ENCODE measurements at regions not wholly inside any gene's neighbourhood (a gene's known extent, or its start where the extent isn't known, plus 50 kb on each side); places are given as distances from the start of the nearest gene placed in this dataset.
"Not testable (repeated sequence)": the region's sequence is repeated elsewhere in the genome, so short reads cannot be mapped to it uniquely, and the experiment has no call there.

DNA sequence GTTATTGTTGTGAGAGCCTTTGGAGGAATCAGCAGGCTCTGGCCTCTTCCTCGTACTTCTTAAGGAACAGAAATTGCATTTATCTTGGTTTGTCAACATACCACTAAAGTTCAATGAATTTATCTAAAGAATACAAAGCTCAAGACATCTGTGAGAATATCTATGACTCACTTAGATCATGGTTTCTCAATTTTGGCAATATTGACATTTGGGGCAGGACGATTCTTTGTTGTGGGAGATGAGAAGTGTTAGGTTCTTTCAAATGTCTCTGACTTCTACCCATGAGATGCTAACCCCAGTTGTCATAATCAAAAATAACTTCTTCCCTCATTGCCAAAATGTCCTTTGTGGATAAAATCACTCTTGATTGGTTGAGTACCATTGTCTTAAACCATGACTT, 1190.3 kb downstream of the GALC start:
- no peak for DNase-seq

DNA sequence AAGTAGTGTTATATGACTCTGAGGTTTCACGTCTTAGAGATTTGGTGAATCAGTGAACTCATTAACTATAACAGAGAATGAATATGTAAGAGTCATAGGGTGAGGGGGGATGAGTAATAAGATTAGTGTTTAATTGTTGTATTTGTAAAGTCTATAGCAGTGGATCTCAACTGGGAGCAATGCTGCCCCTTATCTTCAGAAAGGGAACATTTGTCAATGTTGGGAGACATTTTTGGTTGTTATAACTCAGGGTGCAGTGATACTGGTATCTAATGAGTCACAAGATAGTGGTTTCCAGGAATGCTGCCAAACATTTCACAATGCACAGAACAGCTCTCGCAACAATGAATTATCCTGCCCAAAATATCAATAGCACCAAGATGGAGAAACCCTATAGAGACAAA, 1193.7 kb downstream of the GALC start:
- peak in 1 of 51 donors; percentile 9 for DNase-seq

DNA sequence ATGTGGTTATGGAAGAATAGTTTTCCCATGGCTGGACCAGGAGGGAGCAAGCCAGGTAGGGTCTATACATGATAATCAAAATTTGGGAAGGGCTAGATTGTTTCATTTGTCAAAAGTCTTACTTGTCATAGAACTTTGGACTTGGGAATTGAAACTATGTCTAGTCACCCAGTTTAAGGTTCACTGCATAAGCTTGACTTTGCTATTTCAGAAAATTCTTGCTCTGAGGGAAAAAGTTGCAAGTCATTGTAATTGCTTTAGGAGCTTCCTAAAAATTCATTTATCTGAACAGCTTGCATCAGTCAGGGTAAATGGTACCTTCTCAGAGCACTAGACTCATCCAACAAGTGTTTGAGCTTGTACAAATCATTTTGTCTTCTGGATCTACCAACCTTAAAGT, 1194.7 kb downstream of the GALC start:
- no peak for DNase-seq

DNA sequence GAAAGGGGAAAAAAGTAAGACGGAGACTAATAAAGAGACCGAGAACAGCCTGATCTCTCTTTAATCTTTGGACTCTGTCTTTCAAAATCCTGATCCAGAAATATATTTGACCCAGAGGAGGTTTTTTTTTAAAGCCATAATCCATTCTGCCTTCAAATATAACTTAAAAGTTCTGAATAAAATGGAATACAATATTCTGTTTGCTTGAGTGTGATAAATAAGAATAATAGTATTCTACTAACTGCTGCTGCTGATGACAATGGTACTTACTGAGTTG, 1196.0 kb downstream of the GALC start:
- no peak for DNase-seq

DNA sequence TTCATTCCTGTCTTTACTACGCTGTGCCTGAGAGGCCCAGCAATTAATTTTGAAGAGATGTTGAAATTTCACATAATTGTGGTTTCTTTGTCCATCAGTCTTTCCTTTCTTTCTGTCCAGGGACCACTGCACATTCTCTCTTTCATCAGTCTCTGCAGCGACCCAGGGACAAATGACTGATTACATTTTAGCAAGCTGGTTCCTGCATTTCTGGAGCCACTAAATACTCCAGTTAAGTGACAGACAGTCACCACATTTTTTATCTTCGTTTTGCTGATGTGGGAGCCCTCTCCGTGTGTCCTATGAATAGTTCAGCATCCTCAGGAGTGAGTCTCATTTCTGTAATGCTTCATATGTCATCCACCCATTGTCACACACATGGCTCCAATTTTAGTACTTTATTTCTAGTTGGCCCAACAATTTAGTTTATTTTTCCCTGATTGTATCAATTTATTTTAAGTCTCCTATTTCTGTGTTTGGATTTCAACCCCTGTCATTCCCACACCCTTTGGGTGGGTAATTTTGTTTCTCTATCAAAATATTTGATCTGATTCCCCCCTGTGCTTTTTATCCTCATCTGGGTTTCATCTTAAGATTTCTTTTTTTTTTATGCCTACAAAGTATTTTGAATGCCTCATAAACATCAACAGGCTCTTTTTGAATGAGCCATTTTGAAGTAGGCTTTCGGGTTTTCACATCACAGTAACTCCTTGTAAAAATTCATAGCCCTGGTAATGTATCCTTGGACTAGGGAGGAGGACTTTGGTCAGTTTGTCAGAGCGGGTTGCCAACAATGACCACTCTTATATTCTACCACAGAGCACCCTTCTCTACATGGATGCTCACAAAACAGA, 1196.5 kb downstream of the GALC start:
- DNase-seq = no peak

DNA sequence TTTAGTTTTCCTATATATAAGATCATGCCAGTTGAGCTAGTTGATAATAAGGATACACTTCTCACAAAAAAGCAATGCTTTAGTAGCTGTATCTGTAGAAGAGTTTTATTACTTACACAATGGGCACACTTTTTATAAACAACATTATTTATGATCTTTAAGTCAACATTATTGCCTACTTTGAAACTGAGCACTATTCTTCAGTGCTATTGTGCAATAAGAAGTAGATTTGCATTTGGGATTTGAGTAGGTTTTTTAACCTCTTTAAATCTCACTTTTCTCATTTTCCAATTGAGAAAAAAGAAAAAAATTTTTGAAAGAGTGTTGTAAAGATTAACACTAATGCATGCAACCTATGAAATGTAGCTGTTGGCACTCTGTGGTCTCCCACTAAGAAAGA, 1198.3 kb downstream of the GALC start:
- no peak for DNase-seq

DNA sequence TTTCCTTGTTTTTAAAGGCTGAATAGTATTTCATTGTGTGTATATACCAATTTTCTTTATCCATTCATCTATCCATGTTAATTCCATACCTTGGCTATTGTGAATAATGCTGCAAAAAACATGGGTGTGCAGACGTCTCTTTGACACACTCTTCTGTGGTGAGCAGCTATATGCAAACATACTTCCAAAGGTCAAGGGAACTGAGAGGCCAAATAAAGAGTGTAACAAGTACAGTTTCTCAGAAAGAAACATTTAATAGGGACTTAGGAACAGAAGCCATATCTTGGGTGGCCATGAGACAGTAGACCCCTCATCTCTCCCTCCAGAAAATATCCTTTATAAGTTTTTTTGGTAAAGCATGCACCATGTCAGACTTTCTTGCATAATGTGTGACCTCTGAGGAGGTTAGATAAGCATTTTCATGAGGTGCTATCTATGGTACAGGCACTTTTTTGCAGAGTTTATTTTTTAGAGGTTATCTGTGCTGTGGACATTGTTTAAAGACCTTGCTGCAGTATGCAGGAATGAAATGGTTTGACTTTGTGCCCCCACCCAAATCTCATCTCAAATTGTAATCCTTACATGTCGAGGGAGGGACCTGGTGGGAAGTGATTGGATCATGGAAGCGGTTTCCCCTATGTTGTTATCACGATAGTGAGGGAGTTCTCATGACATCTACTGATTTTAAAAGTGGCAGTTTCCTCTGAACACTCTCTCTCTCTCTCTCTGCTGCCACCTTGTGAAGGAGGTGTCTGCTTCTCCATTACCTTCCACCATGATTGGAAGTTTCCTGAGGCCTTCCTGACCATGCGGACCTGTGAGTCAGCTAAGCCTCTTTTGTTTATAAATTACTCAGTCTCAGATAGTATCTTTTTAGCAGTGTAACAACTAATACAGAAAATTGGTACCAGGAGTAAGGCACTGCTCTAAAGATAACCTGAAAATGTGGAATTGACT, 1202.3 kb downstream of the GALC start:
- no peak for DNase-seq

DNA sequence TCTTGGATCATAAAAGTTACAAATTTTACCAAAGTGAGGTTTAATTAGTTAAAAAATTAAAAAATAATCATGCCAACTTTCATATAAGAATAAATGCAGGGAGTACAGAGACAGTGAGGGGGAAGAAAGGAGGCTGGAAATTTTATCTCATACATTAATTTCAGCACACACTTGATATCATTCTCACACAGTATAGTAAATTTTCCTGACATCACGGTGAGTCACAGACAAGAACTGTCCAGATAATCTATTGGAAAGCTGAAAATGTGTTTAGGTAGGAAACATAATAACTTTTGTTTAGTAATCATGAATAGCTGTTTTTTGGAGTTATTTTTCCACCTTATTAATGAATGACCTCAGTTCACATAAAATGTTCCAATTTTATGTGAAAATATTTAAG, 1204.8 kb downstream of the GALC start:
- DNase-seq = no peak

DNA sequence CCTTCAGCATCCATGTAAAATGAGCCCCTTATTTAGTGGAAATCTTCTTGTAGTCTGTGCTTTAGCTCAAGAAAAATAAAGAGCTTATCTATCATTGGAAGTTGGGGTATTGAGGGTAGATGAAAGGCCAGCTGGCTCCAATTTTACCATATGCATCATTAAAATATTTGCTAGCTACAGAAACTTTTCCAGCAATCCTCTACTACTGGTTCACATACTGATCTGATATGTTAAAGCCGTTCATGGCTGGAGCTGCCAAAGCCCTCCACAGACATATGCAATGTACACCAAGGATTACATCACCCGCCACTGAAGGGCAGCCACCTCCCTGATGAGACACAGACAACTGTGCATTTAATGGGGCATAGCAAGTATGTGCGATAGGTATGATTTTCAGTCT, 1205.3 kb downstream of the GALC start:
- no peak for DNase-seq

DNA sequence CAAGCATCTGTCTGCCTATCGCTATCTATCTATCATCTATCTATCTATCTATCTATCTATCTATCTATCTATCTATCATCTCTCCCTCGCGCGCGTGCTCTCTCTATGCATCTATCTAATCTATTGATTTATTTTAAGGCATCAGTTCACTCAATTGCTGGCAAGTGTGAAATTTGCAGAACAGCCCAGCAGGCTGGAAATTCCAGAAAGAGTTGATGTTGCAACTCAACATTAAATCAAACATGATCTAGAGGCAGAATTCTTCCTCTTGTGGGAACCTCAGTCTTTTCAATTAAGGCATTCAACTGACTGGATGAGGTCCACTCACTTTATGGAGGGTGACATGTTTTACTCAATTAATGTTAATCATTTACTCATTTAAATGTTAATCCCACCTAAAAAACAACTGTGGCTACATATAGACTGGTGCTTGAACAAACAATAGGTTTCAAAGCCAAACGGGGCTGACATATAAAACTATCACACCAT, 1210.8 kb downstream of the GALC start:
- DNase-seq = no peak

DNA sequence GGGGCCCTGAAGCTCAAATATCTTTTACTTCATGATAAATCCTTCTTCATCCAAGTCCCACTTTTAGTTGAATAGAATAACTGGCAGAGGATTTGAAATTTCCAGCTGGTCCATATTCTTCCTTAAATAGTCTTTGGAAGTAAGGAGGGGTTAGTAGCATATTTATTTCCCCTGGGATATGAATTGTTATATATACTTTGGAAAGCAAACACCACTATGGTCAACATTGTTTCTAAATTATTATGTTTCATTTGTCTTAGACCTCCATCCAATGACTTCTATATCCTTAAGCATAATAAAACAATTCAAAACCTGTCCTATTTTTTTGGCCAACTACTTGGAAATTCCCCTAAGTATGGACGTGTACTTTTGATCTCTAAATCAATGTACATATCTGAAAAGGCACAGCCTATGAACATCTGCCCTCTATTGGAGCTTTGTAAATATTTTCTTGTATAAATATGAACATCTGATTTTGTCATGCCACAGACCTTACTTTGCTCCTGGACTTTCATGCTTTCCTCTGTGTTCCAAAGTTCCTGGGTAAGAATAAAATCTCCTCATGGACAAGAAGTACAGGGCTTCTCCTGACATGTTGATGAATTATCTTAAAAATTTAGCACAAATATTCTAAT, 1212.0 kb downstream of the GALC start:
- no peak for DNase-seq

DNA sequence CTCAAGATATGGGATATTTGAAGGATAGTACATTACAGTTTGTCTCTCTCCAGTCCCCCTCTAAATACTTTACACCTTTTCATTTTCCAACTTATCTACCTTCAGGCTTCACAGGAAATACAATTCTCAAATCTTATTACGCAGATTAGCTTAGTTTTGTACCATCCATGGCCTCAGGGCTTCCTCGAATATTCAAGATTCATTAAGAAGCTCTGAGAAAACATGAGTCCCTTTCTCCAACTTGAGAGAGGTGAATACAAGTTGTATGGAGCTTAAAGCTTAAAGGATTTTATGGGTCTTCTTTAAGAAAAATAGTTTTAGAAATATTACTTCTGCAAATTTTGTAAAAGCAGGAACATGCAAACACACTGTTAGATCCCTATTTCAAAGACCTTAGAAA, 1212.5 kb downstream of the GALC start:
- no peak for DNase-seq

DNA sequence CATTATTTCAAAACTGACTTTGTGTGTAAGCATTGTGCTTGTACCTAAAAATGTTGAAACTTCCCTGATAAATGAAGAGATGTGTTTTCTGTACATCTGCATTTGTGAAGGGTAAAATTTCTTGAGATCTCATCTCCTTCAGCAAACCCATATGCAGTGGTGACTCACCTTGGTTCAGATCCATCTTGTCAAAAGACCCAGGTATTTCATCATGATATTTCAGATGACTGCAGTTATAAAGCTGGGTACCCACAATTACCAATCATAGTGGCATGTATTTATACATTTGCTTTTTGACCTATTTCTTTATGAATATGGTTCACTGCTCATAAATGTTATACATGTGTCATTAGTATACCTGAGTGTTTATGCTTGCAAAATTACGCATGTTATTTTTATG, 1213.6 kb downstream of the GALC start:
- no peak for DNase-seq

DNA sequence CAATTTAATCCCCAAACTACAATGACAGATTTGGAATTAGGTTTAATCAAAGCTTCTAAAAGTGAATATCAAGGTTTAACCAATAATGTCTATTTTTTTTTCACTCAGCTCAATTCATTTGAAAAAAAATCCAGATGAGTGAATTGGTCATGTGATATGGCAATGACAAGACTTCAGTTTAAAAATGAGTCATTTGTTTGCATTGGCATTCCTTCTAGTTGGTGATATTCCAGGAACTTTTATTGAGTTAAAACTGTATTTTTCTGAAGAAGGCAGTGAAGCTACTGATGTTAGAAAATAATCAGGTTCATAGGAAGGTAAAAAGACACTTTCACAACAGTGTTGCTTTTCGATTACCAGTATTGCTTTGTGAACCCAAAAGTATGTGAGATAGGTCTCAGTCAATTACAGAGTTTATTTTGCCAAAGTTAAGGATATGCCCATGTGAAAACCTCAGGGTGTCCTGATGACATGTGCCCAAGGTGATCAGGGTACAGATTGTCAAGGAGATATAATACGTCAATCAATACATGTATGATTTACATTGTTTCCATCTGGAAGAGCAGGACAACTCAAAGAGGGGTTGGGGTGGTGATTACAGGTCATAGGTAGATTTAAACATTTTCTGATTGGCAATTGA, 1214.9 kb downstream of the GALC start:
- no peak for DNase-seq

DNA sequence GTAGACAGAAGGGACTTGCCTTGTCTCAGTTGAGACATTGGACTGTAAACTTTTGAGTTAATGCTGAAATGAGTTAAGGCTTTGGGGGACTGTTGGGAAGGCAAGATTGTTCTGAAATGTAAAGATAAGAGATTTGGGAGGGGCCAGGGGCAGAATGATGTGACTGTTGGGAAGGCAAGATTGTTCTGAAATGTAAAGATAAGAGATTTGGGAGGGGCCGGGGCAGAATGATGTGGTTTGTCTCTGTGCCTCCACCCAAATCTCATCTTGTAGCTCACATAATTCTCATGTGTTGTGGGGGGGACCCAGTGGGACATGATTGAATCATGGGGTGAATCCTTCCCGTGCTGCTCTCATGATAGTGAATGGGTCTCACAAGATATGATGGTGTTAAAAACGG, 1217.1 kb downstream of the GALC start:
- not testable (repeated sequence) for DNase-seq

DNA sequence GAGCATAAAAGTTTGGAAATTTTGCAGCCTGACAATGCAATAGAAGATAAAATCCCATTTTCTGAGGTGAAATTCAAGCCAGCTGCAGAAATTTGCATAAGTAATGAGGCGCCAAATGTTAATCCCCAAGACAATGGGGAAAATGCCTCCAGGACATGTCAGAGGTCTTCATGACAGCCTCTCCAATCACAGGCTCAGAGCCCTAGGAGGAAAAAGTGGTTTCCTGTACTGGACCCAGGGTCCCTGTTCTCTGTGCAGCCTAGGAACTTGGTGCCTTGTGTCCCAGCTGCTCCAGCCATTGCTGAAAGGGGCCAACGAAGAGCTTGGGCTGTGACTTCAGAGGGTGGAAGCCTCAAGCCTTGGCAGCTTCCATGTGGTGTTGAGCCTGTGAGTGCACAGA, 1218.1 kb downstream of the GALC start:
- no peak for DNase-seq

DNA sequence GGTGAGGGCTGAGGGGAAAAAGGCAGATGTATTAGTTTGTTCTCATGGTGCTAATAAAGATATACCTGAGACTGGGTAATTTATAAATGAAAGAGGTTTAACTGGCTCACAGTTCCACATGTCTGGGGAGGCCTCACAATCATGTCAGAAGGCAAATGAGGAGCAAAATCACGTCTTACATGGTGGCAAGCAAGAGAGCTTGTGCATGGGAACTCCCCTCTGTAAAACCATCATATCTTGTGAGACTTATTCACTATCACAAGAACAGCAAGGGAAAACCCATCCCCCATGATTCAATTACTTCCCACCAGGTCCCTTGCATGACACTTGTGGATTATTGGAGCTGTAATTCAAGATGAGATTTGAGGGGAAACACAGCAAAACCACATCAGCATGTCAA, 1220.9 kb downstream of the GALC start:
- DNase-seq = no peak

DNA sequence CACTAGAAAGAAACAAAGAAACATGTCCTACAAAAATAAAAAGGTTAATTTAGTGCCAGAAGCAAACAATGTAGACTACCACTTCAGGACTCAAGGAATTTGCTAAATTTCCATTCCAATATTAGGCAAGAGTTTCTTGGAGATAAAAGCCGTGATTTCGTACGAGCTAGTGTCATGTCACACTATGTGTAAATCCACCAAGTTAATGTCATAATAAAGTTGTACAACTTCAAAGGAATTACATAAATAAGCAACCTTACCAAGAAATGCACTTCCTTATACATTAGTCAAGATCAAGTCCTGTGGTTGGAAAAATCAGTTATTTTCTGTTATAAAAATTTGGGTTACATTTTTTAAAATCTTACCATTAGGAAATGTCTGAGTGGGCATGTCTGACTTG, 1222.8 kb downstream of the GALC start:
- no peak for DNase-seq

DNA sequence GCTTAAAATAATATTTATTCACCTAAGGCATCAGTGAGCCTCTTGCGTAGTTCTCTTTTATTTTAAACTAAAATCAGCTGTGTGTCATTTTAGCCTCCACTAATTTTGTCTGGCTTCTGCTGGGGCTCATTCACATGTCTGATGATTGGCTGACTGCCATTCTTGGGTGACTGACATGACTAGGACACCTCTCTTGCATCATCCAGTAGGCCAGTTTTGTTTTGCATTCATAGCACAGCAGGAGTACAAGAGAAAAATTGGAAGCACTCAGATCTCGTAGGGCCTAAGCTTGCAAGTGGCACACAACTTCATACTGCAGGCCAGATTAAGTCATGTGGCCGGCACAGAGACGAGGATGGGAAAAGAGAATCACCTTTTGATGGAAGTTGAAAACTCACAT, 1226.5 kb downstream of the GALC start:
- no peak for DNase-seq

DNA sequence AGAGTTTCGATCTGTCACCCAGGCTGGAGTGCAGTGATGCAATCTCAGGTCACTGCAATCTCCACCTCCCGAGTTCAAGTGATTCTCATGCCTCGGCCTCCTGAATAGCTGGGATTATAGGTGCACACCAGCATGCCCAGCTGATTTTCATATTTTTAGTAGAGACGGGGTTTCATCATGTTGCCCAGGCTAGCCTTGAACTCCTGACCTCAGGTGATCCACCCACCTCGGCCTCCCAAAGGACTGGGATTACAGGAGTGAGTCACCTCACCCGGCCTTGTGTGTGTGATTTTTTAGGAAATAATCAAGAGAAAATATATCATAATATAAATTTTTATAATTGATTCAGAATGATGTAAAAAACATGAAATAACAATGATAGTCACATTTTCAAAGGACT, 1231.4 kb downstream of the GALC start:
- no peak for DNase-seq

DNA sequence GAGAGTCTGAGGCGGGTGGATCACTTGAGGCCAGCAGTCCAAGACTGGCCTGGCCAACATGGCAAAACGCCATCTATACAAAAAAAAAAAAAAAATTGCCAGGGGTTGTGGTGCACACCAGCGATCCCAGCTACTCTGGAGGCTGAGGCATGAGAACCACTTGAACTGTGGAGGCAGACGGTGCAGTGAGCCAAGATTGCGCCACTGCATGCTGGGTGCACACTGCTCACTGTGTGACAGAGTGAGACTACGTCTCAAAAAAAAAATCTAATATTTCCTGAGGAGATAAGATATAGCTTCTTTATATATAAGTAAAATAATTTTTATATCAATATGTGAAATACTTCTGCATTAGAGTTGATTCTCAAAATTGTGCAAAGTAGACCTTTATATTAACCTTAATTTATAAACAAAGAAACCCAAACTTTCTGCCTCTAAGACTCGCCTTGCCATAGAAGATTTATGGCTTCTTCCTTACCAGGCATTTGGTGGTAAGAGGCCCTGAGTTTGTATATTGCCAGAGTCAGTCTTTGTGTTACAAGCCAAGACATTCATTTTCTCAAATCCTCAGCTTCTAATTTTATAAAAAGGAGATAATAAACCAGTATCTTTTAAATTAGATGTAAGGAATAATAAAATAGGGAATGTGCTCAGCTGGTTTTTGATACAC, 1226.7 kb downstream of the FLRT2 start:
- no peak for DNase-seq
